ENCODE measurements at regions not wholly inside any gene's neighbourhood (a gene's known extent, or its start where the extent isn't known, plus 50 kb on each side); places are given as distances from the start of the nearest gene placed in this dataset.

DNA sequence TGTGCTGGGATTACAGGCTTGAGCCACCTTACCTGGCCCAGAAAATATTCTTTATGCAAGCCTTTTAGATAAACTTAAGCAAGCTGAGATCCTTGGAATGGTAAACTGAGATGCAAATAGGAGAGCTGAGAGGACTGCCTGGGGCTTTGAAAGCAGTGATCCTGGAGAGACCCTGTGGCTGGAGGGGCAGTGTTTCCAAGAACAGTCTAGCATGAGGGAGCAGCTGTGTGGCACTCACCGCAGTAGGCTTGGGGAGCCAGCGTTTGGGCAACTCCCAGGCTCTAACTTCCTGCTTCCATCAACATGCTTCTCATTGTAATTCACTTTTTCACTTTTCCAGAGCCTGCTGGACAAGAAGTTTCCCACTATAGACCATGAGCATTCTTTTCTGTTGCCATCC is 144.1 kb upstream of the CELF4 start:
- no peak for DNase-seq

DNA sequence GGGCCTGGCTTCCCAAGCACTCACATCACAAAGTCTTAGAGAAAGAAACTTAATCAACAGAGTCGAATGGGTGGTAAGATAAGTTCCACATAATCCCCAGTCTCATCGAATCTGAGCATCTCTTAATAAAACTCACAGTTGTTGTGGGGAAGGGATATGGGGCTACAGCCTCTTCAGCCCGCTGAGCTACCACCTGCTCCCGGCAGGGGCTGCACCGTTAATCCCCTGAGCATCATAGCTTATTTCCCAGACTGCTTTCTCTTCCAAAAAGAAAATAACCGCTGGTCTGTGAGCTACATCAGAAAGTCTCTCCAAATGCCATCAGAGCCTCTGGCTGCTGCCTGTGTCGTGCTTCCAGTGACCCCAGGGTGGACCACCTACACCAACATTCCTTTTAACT is 139.4 kb upstream of the CELF4 start:
- no peak for DNase-seq

DNA sequence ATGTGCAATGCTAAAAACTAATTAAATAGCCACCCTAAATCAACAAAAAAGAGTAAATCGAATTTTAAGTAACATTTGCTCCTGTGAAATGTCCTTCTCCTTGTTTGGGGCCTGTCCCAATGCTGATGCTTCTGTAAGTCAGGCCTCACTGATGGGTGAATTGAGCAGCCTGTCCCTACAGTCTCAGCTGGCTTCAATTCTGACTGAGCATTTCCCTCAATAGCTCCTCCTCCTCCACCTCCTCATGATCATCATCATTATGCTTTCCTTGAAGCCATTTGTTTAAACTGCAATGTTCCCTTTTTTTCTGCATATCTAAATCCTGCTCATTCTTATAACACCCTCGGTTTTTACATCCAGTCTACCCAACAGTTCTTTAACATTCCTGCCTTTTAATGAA is 137.2 kb upstream of the CELF4 start:
- no peak for DNase-seq

DNA sequence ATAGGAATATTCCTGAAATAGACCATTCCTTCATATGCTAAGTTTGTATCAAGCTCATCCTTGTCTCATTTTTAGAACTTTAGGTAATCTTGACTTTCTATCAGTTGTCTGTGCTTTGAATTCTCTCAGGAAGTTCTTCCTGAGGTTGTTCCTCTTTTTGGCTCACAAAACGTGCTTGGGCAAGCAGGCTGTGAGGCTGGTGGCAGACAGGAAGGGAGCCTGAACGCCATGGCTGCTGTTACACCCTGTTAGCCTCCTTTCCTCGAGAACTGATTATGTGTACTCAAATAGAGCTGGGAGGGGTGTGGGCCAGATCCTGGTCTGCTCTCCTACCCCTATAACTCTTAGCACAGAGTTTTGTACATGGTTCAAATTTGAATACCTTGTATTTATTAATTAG is 136.4 kb upstream of the CELF4 start:
- peak; percentile 34 for DNase-seq

DNA sequence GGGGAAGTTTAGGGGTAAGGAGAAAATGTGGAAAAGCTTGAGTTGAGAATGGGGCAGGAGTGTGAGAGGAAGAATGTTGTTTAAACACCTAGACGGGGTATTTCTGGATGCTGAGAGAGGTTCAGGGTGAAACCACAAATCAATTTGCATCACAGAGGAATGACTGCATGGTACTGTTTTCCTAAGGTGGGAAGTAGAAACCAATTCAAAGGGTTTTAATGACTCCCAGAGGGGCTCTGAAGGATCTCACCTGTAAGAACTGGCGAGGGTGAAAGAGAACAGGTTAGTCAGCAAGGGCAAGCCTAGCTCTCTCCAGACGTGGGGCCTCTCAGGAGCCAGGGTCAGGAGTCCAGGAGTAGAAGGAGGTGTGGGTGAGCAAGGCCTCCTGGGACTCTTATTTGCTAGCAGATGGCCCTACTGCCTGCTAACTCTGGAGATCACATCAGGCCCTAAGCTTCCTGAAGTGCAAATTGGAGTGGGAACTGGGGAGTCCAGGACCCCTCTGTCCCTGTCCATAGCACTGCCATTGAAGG is 133.0 kb upstream of the CELF4 start:
- DNase-seq: no peak

DNA sequence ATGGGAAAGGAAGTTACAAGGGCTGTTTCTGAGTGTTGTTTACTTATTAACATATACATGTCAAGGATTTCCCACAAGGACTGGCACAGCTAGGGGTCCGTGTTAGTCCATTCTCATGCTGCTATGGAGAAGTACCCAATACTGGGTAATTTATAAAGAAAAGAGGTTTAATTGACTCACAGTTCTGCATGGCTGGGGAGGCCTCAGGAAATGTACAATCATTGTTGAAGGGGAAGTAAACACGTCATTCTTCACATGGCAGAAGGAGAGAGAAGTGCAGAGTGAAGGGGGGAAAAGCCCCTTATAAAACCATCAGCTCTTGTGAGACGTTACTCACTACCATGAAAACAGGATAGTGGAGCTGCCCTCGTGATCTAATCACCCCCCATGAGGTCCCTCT is 128.9 kb upstream of the CELF4 start:
- no peak for DNase-seq

DNA sequence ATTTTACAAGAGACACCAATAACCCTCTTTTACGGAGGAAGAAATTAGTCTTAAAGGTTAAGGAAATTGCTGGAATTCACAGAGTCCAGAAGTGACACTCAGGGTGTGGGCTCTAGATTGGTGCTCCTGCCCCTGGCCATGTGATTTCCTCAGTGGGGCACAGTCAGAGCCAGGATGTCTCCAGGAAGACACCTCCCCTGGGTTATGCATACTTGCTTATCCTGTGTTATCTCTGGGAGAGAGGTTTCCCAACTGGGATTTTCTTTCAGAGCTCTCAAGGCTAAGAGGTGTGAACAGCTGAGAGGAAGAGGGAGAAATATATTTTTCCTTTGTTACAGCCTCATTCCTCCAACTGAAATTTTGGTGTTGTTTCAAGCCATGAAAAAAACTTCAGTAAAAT is 125.6 kb upstream of the CELF4 start:
- DNase-seq: no peak

DNA sequence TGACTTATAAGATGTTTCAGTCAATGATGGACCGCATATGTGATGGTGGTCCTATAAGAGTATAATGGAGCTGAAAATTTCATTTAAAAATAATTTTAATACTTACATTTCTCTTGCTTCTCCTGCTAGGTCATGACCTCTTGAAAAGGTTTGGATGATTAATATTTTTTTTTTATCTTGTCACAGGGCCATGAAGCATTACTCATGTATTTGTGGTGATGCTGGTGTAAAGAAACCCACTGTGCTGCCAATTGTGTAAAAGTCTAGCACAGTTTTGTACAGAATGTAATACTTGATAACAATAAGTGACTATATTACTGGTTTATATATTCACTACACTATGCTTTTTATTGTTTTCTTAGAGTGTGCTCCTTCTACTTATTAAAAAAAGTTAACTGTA is 124.2 kb upstream of the CELF4 start:
- DNase-seq: no peak

DNA sequence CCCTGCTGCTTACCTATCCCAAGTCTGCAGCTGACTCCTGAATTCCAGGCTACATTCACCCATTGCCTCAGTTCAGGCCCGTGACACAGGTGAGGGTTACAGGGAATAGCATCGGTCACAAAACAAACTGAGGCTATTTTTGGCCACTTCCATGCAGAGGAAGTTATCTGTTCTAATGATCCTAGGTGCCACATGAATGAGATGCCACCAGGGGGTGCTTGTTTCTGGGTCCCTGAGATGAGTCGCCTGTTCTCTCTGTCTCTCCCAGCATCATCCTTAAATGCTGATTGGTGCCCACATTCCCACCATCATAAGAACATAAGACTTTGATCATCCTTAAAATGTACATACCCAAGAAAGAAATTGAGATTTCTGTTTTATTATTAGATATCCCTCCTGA is 119.0 kb upstream of the CELF4 start:
- DNase-seq: no peak

DNA sequence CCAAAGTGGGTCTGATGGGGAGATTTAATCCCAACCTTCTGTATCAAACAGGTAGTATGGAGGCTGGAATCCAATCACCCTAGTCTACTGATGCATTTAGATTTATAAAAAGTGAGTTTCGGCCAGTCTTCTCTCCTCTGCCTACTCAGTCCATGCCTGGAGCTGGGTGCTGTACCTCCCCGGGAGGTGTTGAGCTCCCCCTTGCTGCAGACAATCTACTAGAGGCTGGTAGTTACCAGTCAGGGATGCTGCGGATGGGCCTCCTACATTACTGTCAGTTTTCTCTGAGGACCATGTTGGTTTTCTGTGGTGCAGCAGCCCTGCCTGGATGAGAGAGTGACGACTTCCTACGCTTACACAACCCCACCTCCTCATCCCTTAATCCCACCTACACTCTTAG is 118.6 kb upstream of the CELF4 start:
- DNase-seq: no peak

DNA sequence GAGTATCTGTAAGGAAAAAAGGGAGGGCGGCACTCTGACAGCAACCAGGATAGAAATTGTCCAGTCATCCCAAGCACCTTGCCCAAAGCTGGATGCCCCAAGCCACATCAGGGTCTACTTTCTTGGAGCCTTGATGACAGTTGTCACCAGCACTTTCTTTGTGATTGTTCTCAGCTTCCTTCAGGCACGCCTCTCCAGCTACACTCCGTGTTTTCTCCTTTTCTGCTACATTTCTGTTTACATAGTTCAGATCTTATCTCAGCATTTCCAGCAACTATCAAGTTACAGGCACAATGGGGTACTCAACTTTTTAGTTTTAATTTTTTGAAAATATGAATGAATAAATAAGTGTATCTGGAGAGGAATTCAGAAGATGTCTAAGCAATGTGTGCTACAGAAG is 115.3 kb upstream of the CELF4 start:
- DNase-seq: no peak

DNA sequence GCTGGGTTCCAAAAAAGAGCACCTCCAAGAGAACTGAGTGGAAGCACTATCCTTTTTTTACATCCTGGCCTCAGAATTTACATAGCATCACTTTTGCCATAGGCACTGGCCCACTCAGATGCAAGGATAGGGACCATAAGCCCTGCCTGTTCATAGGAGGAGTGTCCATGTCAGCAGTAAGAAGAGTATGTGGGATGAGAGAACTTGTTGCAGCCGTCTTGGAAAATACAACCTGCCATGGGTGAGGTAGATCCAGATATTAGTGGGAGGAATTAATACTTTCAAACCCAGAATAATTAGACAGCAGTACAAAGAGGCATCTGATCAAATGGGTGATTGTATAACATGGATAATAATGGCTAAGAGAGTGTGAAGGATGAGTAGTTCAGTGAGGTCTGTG is 110.7 kb upstream of the CELF4 start:
- no peak for DNase-seq

DNA sequence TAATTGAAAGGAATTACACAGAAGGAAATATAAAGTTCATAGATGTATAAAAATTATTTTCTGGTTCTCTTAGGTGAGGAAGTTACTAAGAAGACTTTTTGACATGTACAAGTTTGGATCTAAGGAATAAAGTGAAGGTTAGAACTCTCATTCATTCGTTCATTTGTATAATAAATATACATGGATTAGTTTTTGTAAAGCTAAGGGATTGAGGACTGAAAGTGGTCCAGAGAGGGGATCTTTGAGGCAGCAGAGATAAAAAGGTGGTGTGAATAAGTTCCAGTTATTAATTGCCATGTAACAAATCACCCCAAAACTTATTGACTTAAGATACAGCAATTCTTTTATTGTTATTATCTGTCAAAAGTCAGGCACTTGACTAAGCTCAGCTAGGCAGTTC is 110.1 kb upstream of the CELF4 start:
- no peak for DNase-seq

DNA sequence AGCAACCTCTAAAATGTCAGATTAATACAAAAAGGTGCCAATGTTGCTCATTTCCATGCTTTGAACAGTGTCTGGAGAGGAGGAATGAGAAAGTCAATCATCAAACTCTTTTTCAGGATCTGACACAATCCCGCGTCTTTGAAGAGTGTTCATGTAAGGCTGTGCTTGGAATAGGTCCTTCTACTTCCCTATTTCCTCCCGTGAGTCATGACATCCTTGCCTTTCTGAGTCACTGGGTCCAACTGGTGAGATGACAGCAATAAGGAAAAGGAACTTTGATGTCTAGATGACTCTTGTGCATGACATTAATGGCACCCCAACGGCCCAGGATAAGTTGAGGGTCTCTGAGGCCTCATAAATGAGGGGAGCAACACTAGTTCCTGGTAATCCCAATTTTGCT is 109.0 kb upstream of the CELF4 start:
- DNase-seq: no peak

DNA sequence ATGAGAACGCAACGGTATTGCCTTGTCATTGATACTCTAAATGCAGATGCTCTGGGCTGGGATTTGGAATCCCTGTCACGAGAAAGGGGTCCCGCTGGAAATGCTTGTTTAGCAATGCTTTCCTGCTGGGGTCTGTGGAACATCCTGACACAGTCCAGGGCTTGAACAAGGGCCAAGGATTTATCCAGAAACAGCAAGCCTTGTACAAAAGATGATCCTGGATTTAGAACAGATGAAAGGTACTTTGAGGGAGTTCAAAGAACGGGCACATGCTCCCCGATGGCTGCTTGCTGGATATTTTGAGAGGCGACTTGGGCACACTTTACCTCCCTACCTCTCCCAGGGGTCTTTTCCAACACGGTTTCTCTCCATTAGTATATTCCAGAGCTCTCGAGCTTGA is 108.1 kb upstream of the CELF4 start:
- DNase-seq: no peak

DNA sequence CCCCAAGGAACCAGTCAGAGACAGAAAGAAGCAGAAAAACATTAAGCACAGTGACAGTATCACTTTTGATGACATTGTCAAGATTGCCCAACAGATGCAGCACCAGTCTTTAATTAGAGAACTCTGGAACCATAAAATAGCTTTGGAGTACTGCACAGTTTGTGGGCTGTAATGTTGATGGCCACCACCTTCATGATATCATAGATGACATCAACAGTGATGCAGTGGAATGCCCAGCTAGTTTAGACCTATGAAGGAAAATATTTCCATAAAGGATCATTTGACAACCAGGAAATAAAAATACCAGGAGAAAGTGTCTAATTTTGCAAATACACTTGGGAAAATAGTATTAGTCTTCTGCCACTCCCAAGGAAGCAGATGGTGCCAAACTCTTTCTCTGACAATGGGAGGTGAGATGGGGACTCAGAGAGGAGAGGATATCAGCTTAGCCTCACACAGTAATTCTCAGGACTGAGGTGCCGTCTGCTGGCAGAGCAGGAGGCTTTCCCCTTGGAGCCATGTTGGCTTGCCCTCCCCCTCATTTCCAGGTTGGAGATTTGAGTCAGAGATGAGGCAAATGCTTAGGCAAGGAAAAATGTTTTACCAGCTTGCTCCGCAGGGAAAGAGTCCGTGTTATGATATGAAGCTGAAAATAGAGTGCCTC is 107.5 kb upstream of the CELF4 start:
- DNase-seq: no peak

DNA sequence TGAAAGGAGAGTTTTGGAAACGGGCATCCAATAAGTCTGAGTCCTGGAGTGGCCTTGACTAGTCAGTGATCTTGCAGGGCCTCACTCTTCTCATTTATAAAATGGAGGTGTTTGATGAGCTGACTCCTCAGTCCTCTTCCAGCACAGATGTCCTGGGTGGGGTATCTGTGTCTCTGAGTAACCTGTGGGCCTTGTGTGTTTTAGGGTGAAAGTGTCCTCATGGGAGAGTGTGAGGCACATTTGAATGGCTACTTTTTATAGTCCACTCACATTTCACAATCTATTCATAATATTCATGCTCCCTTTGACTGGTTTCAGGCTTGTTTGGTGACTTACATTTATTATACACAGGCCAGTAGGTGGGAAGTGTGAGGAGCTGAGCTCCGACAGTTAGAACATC is 106.4 kb upstream of the CELF4 start:
- DNase-seq: no peak

DNA sequence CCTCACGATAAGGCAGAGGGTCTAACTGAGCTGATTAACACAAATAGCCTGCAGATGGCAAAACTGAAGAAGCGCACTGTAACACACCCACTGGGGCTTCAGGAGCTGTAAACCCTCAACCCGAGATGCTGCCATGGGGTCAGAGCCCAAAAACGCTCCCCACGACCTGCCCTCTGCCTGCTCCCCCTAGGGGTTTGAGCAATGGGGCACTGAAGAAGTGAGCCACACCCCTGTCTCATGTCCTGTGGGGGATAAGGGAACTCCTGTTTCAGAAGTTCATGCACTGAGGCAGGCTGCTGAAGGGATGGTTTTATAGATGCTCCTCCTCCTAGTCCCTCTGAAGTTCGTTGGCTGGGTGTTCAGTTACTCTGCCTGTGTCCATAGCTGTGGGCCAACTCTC is 105.9 kb upstream of the CELF4 start:
- no peak for DNase-seq

DNA sequence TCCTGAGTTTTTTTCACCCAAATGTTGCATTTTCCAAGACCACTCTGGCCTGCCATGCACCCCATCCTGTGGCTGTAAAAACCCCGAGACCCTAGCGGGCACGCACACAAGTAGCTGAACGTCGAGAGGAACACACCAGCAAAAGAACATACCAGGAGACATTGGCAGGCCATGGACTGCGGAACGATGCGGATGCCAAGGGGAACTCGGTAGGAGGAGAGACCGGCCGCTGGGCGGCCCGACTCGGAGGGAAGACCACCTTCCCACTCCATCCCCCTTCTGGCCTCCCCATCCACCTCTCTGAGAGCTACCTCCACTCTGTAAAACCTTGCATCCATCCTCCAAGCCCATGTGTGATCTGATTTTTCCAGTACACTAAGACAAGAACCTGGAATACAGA is 105.5 kb upstream of the CELF4 start:
- no peak for DNase-seq

DNA sequence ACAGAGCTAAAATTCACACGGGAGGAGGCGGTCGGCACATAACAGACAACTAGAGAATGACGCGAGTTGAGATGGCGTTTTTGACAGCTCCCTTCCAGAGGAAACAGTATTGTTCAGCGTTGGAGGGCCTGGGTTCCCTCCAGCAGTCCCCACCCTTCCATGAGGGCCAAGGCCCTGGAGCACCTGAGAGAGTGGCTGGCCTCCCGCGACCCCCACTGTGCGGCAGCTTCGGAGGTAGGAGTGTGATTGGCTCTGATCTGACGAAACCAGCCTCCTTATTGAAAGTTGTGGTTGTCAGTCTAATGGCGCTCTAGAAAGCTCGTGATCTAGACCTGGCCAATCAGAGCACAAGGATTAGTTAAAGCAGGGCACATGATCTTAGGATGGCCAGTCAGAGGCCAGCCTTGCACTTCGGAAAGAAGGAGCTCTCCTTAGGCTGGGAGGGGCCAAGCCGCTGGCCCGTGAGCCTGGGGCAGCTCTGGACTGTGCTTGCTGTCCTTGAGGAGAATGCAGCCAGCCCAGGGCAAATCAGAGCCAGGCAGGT is 104.5 kb upstream of the CELF4 start:
- no peak for DNase-seq

DNA sequence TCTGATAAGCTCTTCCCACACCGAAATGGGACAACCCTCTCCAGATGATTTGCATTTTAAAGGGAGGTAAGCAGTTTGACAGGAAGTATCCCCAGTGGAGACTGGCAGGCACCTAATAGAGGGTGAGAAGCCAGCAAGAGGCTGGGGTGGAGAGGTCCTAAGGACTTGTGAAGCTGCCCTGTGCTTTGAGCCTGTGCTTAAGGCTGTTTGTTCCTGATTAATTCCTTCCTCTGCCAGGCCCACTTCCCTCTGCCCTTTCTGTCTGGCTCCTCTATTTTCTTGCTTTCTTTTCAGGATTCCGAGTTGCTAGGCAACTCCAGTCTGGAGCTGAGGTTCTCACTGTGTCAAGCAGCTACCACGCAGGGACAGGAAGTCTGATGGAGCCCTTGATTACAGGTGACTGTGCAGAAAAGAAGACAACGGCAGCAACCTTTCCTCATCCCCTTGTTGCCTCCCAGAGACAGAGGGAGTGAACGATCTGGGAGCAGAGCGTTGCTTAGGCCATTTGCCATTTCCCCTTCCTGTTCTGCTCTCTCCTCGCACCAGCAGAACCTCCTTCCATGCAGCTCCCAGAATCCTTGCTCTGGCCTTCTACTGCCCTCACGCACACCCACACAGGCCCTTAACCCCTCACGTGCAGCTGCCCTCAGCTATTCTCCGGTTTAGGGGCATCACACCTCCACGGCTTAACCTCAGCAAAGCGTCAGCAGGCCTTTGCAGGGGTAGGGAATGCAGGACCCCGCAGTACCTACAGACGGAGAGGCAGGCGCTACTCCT is 103.6 kb upstream of the CELF4 start:
- DNase-seq: no peak

DNA sequence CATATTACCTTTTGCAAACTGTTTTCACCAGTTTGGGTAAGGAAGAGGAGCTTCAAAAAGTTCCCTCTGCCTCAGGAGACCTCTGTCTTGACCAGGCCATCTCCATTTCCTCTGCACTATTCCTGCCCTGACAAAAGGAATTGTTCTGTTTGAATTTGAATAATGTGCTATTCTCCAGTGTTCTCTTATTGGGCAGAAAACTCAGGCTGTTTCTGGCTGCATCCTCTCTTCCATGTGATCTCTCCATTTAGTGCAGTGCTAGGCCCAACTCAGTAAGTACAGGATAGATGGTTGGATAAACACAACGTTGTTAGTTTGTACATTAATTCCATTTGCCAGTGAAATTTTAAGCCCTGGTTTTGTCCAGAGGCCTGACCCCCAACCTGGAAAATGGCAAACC is 102.2 kb upstream of the CELF4 start:
- DNase-seq: no peak

DNA sequence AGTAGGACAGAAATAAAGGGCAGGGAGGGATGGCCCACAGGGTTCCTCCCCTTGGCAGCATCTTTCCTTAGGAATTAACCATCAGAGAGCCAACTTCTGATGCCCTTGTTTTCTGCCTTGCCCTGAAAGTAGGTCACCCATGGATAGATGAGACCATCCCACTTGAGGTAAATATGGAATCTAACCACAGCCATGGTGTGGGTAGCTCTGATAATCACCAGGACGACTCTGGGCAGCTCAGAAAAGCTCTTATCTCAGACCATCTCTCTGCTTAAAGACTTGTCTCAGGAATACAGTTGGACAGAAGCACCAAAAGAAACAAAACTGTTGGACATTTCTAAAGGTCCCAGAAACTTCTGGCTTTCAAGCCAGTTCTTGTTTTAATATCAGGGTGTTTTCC is 101.4 kb upstream of the CELF4 start:
- DNase-seq: peak; percentile 63

DNA sequence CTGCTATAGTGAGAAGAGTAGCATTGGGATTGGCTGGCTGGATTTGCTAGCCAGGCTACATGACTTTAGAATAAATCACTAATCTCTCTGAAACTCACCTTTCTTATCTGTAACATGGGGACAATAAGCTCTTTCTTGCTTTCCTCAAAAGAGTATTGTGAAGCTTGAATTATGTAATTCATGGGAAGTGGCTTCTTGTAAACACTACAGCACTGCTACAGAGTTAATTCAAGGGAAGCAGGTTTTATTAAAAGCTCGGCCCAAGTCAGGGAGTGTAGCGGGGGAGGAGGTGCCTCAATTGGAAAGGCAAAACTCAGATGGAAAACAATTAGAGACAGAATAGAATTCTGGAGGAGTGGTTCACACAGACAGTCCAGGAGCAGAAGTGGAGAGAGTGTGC is 100.9 kb upstream of the CELF4 start:
- DNase-seq: no peak

DNA sequence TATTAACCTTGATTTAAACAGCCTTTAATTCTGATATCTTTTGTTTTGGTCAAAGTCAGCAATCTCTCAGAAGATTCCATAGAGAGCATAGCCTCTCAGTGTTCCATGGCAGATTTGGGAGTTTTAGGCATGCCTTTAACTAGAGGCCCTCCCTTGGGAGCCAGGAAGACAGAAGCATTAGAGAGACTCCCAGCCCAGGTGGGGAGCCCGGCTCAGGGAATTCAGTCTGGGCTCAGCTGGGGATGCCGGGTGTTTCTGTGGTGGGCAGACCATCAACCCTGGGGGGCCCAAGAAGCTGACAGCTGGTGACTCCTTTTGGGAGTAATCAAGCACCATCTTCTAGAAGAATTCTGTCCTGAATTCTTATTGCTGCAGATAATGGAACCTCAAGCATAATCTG is 99.7 kb upstream of the CELF4 start:
- DNase-seq: no peak

All from hematopoietic multipotent progenitor cell treated with erythropoietin and hydrocortisone succinate and interleukin-3 and kit ligand, for 6 days (in vitro differentiated cells).